Neural cell (in vitro differentiated cells): ENCODE measurements at regions not wholly inside any gene's neighbourhood (a gene's known extent, or its start where the extent isn't known, plus 50 kb on each side); places are given as distances from the start of the nearest gene placed in this dataset.

Experiments
- EP300 ChIP-seq: fragments of 450-650 bp; conservative IDR thresholded peaks from 2 replicates; pipeline ENCODE4 v1.6.1; 2014; ENCODE audit warnings: antibody characterized with exemption, mild to moderate bottlenecking, moderate library complexity; ENCODE audit not compliant: poor library complexity, severe bottlenecking
- EZH2 ChIP-seq: fragments of 200-600, 300-800 bp; shearing (Covaris generic), sonication (generic); IDR thresholded peaks from 2 replicates; pipeline ENCODE4 v1.6.1; 2014; ENCODE audit warnings: antibody characterized with exemption, low read length, borderline replicate concordance, mild to moderate bottlenecking; ENCODE audit not compliant: insufficient read depth, poor library complexity, severe bottlenecking
- MXI1 ChIP-seq: fragments of 450-650 bp; conservative IDR thresholded peaks from 2 replicates; pipeline ENCODE4 v1.6.1; 2014; ENCODE audit warnings: antibody characterized with exemption, mild to moderate bottlenecking; ENCODE audit not compliant: poor library complexity, severe bottlenecking
- POLR2AphosphoS5 ChIP-seq: IDR thresholded peaks from 2 replicates; pipeline ENCODE4 v1.6.1; 2012
- RAD21 ChIP-seq: fragments of 450-650 bp; conservative IDR thresholded peaks from 2 replicates; pipeline ENCODE4 v1.6.1; 2014; ENCODE audit warnings: antibody characterized with exemption, mild to moderate bottlenecking, moderate library complexity
- SMC3 ChIP-seq: fragments of 450-650 bp; conservative IDR thresholded peaks from 2 replicates; pipeline ENCODE4 v1.6.1; 2014; ENCODE audit warnings: antibody characterized with exemption, mild to moderate bottlenecking, moderate library complexity; ENCODE audit not compliant: poor library complexity
- TAF1 ChIP-seq: IDR thresholded peaks from 2 replicates; pipeline ENCODE4 v1.6.1; 2012; ENCODE audit warnings: low read depth
- TF ChIP-seq, protein P1 (sequence below): fragments of 450-650 bp; IDR thresholded peaks from 2 replicates; pipeline ENCODE4 v1.5.1; 2014; ENCODE audit warnings: antibody characterized with exemption, mild to moderate bottlenecking, moderate library complexity; ENCODE audit not compliant: poor library complexity, severe bottlenecking
- TF ChIP-seq, protein P2 (sequence below): IDR thresholded peaks from 2 replicates; pipeline ENCODE4 v1.6.1; 2012; ENCODE audit warnings: borderline replicate concordance

GRCh38 chr6:48777411-48777810 is 666.4 kb upstream of the PTCHD4 start:
- TF ChIP-seq, protein P1, sequence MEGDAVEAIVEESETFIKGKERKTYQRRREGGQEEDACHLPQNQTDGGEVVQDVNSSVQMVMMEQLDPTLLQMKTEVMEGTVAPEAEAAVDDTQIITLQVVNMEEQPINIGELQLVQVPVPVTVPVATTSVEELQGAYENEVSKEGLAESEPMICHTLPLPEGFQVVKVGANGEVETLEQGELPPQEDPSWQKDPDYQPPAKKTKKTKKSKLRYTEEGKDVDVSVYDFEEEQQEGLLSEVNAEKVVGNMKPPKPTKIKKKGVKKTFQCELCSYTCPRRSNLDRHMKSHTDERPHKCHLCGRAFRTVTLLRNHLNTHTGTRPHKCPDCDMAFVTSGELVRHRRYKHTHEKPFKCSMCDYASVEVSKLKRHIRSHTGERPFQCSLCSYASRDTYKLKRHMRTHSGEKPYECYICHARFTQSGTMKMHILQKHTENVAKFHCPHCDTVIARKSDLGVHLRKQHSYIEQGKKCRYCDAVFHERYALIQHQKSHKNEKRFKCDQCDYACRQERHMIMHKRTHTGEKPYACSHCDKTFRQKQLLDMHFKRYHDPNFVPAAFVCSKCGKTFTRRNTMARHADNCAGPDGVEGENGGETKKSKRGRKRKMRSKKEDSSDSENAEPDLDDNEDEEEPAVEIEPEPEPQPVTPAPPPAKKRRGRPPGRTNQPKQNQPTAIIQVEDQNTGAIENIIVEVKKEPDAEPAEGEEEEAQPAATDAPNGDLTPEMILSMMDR = no peak
- TF ChIP-seq SMC3 (no peak), TAF1 (no peak), POLR2AphosphoS5 (no peak), EZH2 (no peak), MXI1 (no peak), EP300 (no peak), RAD21 (no peak)
- TF ChIP-seq, protein P2, sequence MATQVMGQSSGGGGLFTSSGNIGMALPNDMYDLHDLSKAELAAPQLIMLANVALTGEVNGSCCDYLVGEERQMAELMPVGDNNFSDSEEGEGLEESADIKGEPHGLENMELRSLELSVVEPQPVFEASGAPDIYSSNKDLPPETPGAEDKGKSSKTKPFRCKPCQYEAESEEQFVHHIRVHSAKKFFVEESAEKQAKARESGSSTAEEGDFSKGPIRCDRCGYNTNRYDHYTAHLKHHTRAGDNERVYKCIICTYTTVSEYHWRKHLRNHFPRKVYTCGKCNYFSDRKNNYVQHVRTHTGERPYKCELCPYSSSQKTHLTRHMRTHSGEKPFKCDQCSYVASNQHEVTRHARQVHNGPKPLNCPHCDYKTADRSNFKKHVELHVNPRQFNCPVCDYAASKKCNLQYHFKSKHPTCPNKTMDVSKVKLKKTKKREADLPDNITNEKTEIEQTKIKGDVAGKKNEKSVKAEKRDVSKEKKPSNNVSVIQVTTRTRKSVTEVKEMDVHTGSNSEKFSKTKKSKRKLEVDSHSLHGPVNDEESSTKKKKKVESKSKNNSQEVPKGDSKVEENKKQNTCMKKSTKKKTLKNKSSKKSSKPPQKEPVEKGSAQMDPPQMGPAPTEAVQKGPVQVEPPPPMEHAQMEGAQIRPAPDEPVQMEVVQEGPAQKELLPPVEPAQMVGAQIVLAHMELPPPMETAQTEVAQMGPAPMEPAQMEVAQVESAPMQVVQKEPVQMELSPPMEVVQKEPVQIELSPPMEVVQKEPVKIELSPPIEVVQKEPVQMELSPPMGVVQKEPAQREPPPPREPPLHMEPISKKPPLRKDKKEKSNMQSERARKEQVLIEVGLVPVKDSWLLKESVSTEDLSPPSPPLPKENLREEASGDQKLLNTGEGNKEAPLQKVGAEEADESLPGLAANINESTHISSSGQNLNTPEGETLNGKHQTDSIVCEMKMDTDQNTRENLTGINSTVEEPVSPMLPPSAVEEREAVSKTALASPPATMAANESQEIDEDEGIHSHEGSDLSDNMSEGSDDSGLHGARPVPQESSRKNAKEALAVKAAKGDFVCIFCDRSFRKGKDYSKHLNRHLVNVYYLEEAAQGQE = no peak
